ENCODE measurements at regions not wholly inside any gene's neighbourhood (a gene's known extent, or its start where the extent isn't known, plus 50 kb on each side); places are given as distances from the start of the nearest gene placed in this dataset.
A peak's percentile ranks its signal among the peaks of the same experiment; 100 is the strongest.

DNA sequence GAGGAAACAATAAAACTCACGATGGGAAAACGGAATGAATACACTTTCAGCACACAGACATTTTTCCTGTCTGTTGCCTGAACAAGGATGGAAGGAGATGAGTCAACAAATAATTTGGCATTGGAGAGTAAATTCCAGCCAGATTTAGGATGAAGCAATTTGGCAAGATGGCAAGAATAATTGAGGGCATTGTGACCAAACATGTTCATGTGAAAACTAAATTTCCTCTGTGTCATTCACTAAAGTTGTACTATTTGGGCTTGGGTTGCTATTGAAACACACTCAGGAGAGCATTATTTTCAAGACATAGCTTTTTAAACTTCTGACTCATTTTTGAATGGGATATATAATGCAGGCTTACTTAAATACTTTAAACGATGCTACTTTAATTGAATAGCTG lies 1614.4 kb downstream of the PCDH19 start:
- DNase-seq (ENCODE audit: low read depth), result peak; percentile 23

DNA sequence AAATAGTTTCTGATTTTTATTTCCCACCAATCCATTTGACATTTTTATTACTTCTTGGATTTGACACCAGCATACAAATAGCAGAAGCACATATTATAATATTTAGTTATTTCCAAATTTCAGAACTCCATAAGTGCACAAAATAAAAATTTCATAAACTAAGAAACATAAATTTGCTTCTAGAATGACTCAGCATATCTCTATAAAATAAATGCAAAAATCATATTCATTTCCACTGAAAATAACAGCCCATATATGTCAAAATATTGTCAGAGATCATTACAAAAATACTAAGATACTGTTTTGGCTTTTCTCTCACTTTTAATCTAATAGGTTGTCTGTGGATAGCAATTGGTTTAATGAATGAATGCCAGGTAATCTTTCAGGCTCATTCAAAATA lies 1654.2 kb downstream of the PCDH19 start:
- no peak for DNase-seq (ENCODE audit: low read depth)

DNA sequence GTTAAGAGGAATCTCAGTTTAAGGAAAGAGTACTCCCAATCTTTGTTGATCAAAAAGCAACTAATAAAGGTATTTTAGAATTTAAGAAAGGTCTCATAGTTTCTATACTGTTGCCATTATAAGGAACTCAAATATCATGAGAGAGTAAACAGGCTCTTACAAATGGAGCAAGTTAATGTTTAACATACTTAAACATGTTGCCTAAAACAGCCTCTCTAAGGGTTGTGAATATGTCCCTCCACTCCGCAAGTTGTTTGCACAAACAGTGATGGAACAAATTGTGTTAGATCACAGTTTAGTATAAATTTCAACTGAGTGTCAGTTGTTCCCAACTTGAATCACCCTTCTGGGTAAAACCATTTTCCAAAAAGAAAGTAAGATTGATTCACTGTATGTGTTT lies 1678.3 kb downstream of the PCDH19 start:
- DNase-seq (ENCODE audit: low read depth), result no peak

DNA sequence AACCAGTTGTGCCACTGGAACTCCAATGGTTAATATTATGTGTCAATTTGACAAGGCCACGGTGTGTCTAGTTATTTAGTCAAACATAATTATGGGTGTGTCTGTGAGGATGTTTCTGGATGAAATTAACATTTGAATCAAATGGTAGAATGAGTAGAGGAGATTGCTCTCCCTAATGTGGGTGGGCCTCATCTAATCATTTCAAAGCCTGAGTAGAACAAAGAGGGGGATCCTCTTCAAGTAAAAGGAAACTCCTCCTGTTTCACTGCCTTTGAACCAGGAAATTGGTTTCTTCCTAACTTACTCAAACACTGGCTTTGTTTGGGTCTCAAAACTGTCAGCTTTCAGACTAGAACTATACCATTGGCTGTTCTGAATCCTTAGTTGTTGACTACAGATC lies 1692.1 kb downstream of the PCDH19 start:
- DNase-seq (ENCODE audit: low read depth), result no peak
